K562 (cell line): ENCODE measurements at regions not wholly inside any gene's neighbourhood (a gene's known extent, or its start where the extent isn't known, plus 50 kb on each side); places are given as distances from the start of the nearest gene placed in this dataset.

Experiments
- ATAC-seq: fragments of 200-7000 bp; cut with Tn5 transposase; 3 replicates; pipeline ENCODE4 v1.9.1; 2020; ENCODE audit warnings: moderate library complexity
- BruUV-seq: library from RNA; stranded (reverse); fragments of 400-500 nt; replicated peaks from 2 replicates; lab custom pipeline; 2021; lab: Mats Ljungman, UMichigan
- CTCF ChIA-PET: fragments of 300-600 bp; formaldehyde crosslinking; extraction: SDS; loops from one replicate; lab custom pipeline; 2021; ENCODE audit warnings: low intra/inter-chr PET ratio; lab: Yijun Ruan, JAX
- POLR2A ChIA-PET: fragments of 300-600, 350-650 bp; sonication (Branson Sonifier 250); formaldehyde crosslinking; extraction: SDS; loops from one replicate; lab custom pipeline; 2021; ENCODE audit warnings: antibody characterized with exemption, inconsistent platforms; lab: Yijun Ruan, JAX
- DNase-seq, 4 experiments: peaks; one replicate each; pipeline versions ENCODE4 v3.0.0 to v3.0.0-alpha.2; 2011 to 2018; ENCODE audit warnings: low spot score in 3 of 4, mixed read lengths in 3 of 4; ENCODE audit errors: extremely low read depth in 1 of 4
- FAIRE-seq: peaks from 2 replicates; lab custom pipeline; 2011; peaks lifted over from hg19 to GRCh38; lab: Jason Lieb, UNC
- H2AFZ ChIP-seq: 2 replicates; pipeline ENCODE4 v1.6.0; 2011; ENCODE audit warnings: low read depth, low read length, control low read depth, inconsistent platforms
- H3K27ac ChIP-seq: fragments of 200-600 bp; 3 replicates; pipeline ENCODE4 v1.8.0; 2011; ENCODE audit warnings: low read depth, mild to moderate bottlenecking, control low read depth, inconsistent platforms, low read length, moderate library complexity, mixed read lengths; ENCODE audit errors: extremely low read depth
- H3K27me3 ChIP-seq, 2 experiments: fragments of 300-600 bp in 1 of 2; 2 replicates in 1 of 2; 3 replicates in 1 of 2; pipeline versions ENCODE4 v1.6.0 to v1.8.0; 2011; ENCODE audit warnings: inconsistent platforms in 2 of 2, low read length in 2 of 2, mild to moderate bottlenecking in 1 of 2, mixed read lengths in 1 of 2, moderate library complexity in 1 of 2; ENCODE audit not compliant: control insufficient read depth in 2 of 2, insufficient read depth in 2 of 2
- H3K36me3 ChIP-seq: fragments of 300-600 bp; 3 replicates; pipeline ENCODE4 v1.8.0; 2011; ENCODE audit warnings: mild to moderate bottlenecking, low read length, inconsistent platforms; ENCODE audit not compliant: control insufficient read depth, insufficient read depth
- H3K4me1 ChIP-seq, 2 experiments: fragments of 200-600 bp in 1 of 2; replicated peaks in 1 of 2; 2 replicates in 1 of 2; 3 replicates in 1 of 2; pipeline versions ENCODE4 v1.5.1 to v1.8.0; 2011; ENCODE audit warnings: inconsistent platforms in 2 of 2, low read length in 2 of 2, mild to moderate bottlenecking in 1 of 2, mixed read lengths in 1 of 2, moderate library complexity in 1 of 2; ENCODE audit not compliant: control insufficient read depth in 2 of 2, insufficient read depth in 2 of 2
- H3K4me2 ChIP-seq: 2 replicates; pipeline ENCODE4 v1.6.1; 2011; ENCODE audit warnings: low read length, control low read depth, inconsistent platforms, mixed read lengths; ENCODE audit not compliant: insufficient read depth
- H3K4me3 ChIP-seq: fragments of 200-600 bp; sonication (generic), shearing (Covaris generic); 2 replicates; pipeline ENCODE4 v1.5.1; 2016; ENCODE audit warnings: control low read depth, inconsistent platforms
- H3K79me2 ChIP-seq: fragments of 200-600 bp; 3 replicates; pipeline ENCODE4 v1.8.0; 2011; ENCODE audit warnings: low read length, inconsistent platforms; ENCODE audit not compliant: control insufficient read depth, insufficient read depth
- H3K9ac ChIP-seq, 2 experiments: 2 replicates each; pipeline versions ENCODE4 v1.6.0 to v1.6.1; 2011; ENCODE audit warnings: low read depth in 2 of 2, low read length in 2 of 2, control low read depth in 1 of 2, inconsistent platforms in 1 of 2, mild to moderate bottlenecking in 1 of 2, mixed read lengths in 1 of 2; ENCODE audit not compliant: insufficient read depth in 1 of 2
- H3K9me1 ChIP-seq: one replicate; pipeline ENCODE4 v1.6.0; 2011; ENCODE audit warnings: inconsistent platforms, mild to moderate bottlenecking, low read length, moderate library complexity; ENCODE audit not compliant: control insufficient read depth, insufficient read depth
- H3K9me3 ChIP-seq: replicated peaks from 2 replicates; pipeline ENCODE4 v1.5.1; 2011; ENCODE audit warnings: low read depth, low read length, inconsistent platforms; ENCODE audit not compliant: control insufficient read depth, insufficient read depth
- H4K20me1 ChIP-seq: replicated peaks from 2 replicates; pipeline ENCODE4 v1.6.1; 2011; ENCODE audit warnings: low read length, inconsistent platforms, mixed read lengths; ENCODE audit not compliant: control insufficient read depth, insufficient read depth
- CREB3 ChIP-seq: fragments of 450-650 bp; conservative IDR thresholded peaks from 2 replicates; pipeline ENCODE4 v1.6.1; 2016; ENCODE audit warnings: missing genetic modification characterization, low read depth, mild to moderate bottlenecking, missing compliant biosample characterization, moderate library complexity
- CTBP1 ChIP-seq: fragments of 450-650 bp; IDR thresholded peaks from 2 replicates; pipeline ENCODE4 v1.6.1; 2016; ENCODE audit warnings: borderline replicate concordance
- E2F6 ChIP-seq, 2 experiments: IDR thresholded peaks; 2 replicates each; pipeline ENCODE4 v1.6.1; 2011; ENCODE audit warnings: borderline replicate concordance in 1 of 2, control low read depth in 1 of 2, low read depth in 1 of 2, low read length in 1 of 2, mild to moderate bottlenecking in 1 of 2, mixed read lengths in 1 of 2, moderate library complexity in 1 of 2; ENCODE audit not compliant: insufficient read depth in 1 of 2, insufficient read length in 1 of 2, poor library complexity in 1 of 2, severe bottlenecking in 1 of 2; ENCODE audit errors: extremely low read depth in 1 of 2
- ETS2 ChIP-seq: IDR thresholded peaks from 2 replicates; pipeline ENCODE4 v1.6.1; 2016; ENCODE audit warnings: borderline replicate concordance, missing genetic modification characterization, mild to moderate bottlenecking, moderate library complexity, missing compliant biosample characterization; ENCODE audit not compliant: poor library complexity, severe bottlenecking
- HEY1 ChIP-seq: fragments of 250-450 bp; sonication (Bioruptor Pico); IDR thresholded peaks from 2 replicates; pipeline ENCODE4 v1.5.0; 2020; ENCODE audit warnings: mild to moderate bottlenecking, moderate library complexity, borderline replicate concordance
- PBX2 ChIP-seq, 2 experiments: IDR thresholded peaks in 1 of 2; conservative IDR thresholded peaks in 1 of 2; 2 replicates each; pipeline ENCODE4 v1.6.1; 2016; ENCODE audit warnings: low read depth in 2 of 2, mild to moderate bottlenecking in 1 of 2, missing compliant biosample characterization in 1 of 2, missing genetic modification characterization in 1 of 2, moderate library complexity in 1 of 2
- USF1 ChIP-seq: sonication (generic); formaldehyde crosslinking; IDR thresholded peaks from 2 replicates; pipeline ENCODE4 v1.9.0; 2022; ENCODE audit warnings: mild to moderate bottlenecking, missing genetic modification reagents
- ZNF224 ChIP-seq: sonication (generic); formaldehyde crosslinking; IDR thresholded peaks from 2 replicates; pipeline ENCODE4 v1.8.0; 2022; ENCODE audit warnings: mild to moderate bottlenecking, missing genetic modification reagents
- ZNF507 ChIP-seq: conservative IDR thresholded peaks from 2 replicates; pipeline ENCODE4 v1.6.1; 2017; ENCODE audit warnings: missing genetic modification characterization, missing compliant biosample characterization
- ZNF780A ChIP-seq: fragments of 250-450 bp; sonication (Bioruptor Pico); IDR thresholded peaks from 2 replicates; pipeline ENCODE4 v1.5.0; 2021; ENCODE audit warnings: mild to moderate bottlenecking
- WGBS: fragments of 100-300 bp; shearing (Covaris generic); methylation state at CpG from one replicate; pipeline ENCODE4 v1.1.6; 2016; ENCODE audit warnings: low coverage, mixed read lengths; ENCODE audit not compliant: insufficient coverage; ENCODE audit errors: missing lambda C conversion rate; 5-methylcytosine and 5-hydroxymethylcytosine counted together
- in situ Hi-C: fragments of 300-500 bp; cut with MboI; formaldehyde crosslinking; loops from 4 replicates; pipeline ENCODE4 v1.15.0; 2018; ENCODE audit warnings: inconsistent platforms, mixed read lengths
- intact Hi-C: fragments of 100-400 bp; cut with micrococcal nuclease; formaldehyde crosslinking; loops from 2 replicates; pipeline ENCODE4 v1.14.2; 2022

GRCh38 chr20:48220033-48220633, 434.9 kb upstream of the SULF2 start:
- intact Hi-C loops (no loop called here), in situ Hi-C loops (no loop called here)
- H3K4me3 ChIP-seq: no peak overlapping the region
- H3K79me2 ChIP-seq: no peaks in the 10 kb centered on the region
- H3K4me1 ChIP-seq: no peaks in the 10 kb centered on the region; a peak in 1 of 5 replicates
- ATAC-seq: no peak
- WGBS: 0% methylated on average over 6 of the region's 6 CpGs
- no peak for FAIRE-seq
- BruUV-seq: no TSS peak
- H2AFZ ChIP-seq: no peak overlapping the region
- no peaks in the 10 kb centered on the region for H4K20me1 ChIP-seq
- H3K27me3 ChIP-seq: peaks cover 4 to 26% of the 10 kb centered on the region in 2 experiments; a peak in 3 of 5 replicates
- H3K36me3 ChIP-seq: no peaks in the 10 kb centered on the region
- no peak overlapping the region for H3K4me2 ChIP-seq
- TF ChIP-seq ETS2 (tag): no peak
- TF ChIP-seq PBX2 (CRISPR knock-in tag; IDR thresholded peaks at IDR 0.05; ENCODE audit: low read depth): no peak
- TF ChIP-seq PBX2 (tag; conservative IDR thresholded peaks at IDR 0.05; ENCODE audit: low read depth): no peak
- TF ChIP-seq USF1 (CRISPR knock-in tag): no peak
- TF ChIP-seq ZNF507: no peak
- TF ChIP-seq E2F6 (IDR thresholded peaks at IDR 0.05; ENCODE audit: borderline replicate concordance in 1 of 2, extremely low read depth in 1 of 2, insufficient read depth in 1 of 2, insufficient read length in 1 of 2, low read depth in 1 of 2, low read length in 1 of 2, poor library complexity in 1 of 2, severe bottlenecking in 1 of 2): no peak
- TF ChIP-seq ZNF780A (CRISPR knock-in tag): no peak
- no peak for TF ChIP-seq CTBP1
- no peak for TF ChIP-seq HEY1 (CRISPR knock-in tag)
- no peak for TF ChIP-seq ZNF224 (CRISPR knock-in tag)
- TF ChIP-seq CREB3 (tag): no peak
- no peak overlapping the region for H3K27ac ChIP-seq
- POLR2A ChIA-PET: interaction anchor here (0.7 to 1.0 kb wide), 2 partner anchors 9 to 108 kb away, joined by 3 read pairs; no protein-coding TSS in a partner anchor
- no peaks in the 10 kb centered on the region for H3K9me3 ChIP-seq
- no peak for DNase-seq
- H3K9me1 ChIP-seq: no peaks in the 10 kb centered on the region
- no peak overlapping the region for H3K9ac ChIP-seq
- CTCF ChIA-PET: no interaction called here
